ENCODE measurements at regions not wholly inside any gene's neighbourhood (a gene's known extent, or its start where the extent isn't known, plus 50 kb on each side); places are given as distances from the start of the nearest gene placed in this dataset.
"Not testable (repeated sequence)": the region's sequence is repeated elsewhere in the genome, so short reads cannot be mapped to it uniquely, and the experiment has no call there.

GRCh38 chr9:30280229-30280900 lies 2104.1 kb upstream of the ACO1 start:
- DNase-seq: no peak

GRCh38 chr9:30289435-30289834 lies 2095.0 kb upstream of the ACO1 start:
- DNase-seq: no peak

GRCh38 chr9:30292026-30292425 lies 2092.4 kb upstream of the ACO1 start:
- DNase-seq: not testable (repeated sequence)

- no peak for DNase-seq
Observed at GRCh38 chr9:30293231-30293630, 2091.2 kb upstream of the ACO1 start.

- DNase-seq: no peak
Observed at GRCh38 chr9:30299126-30299780, 2085.2 kb upstream of the ACO1 start.

- no peak for DNase-seq
Observed at GRCh38 chr9:30301271-30301963, 2083.0 kb upstream of the ACO1 start.

- DNase-seq: no peak
Observed at GRCh38 chr9:30310711-30311110, 2073.7 kb upstream of the ACO1 start.

GRCh38 chr9:30329431-30329830 lies 2055.0 kb upstream of the ACO1 start:
- DNase-seq: no peak

GRCh38 chr9:30348904-30349303 lies 2035.5 kb upstream of the ACO1 start:
- no peak for DNase-seq

- DNase-seq: no peak
Observed at GRCh38 chr9:30349526-30350513, 2034.6 kb upstream of the ACO1 start.

- DNase-seq: no peak
Observed at GRCh38 chr9:30356221-30356620, 2028.2 kb upstream of the ACO1 start.

- DNase-seq: no peak
Observed at GRCh38 chr9:30362373-30362772, 2022.1 kb upstream of the ACO1 start.

- not testable (repeated sequence) for DNase-seq
Observed at GRCh38 chr9:30366140-30366539, 2018.3 kb upstream of the ACO1 start.

GRCh38 chr9:30382271-30382670 lies 2002.2 kb upstream of the ACO1 start:
- DNase-seq: no peak

GRCh38 chr9:30410273-30410672 lies 1974.2 kb upstream of the ACO1 start:
- no peak for DNase-seq

- DNase-seq: no peak
Observed at GRCh38 chr9:30411571-30411970, 1972.9 kb upstream of the ACO1 start.

- no peak for DNase-seq
Observed at GRCh38 chr9:30459156-30459555, 1925.3 kb upstream of the ACO1 start.

- no peak for DNase-seq
Observed at GRCh38 chr9:30476826-30477225, 1907.6 kb upstream of the ACO1 start.

GRCh38 chr9:30478684-30479083 lies 1905.8 kb upstream of the ACO1 start:
- DNase-seq: no peak

GRCh38 chr9:30482499-30482898 lies 1901.9 kb upstream of the ACO1 start:
- DNase-seq: no peak

GRCh38 chr9:30484690-30485089 lies 1899.8 kb upstream of the ACO1 start:
- DNase-seq: no peak

GRCh38 chr9:30504502-30504905 lies 1879.9 kb upstream of the ACO1 start:
- DNase-seq: no peak

- DNase-seq: no peak
Observed at GRCh38 chr9:30505311-30505710, 1879.1 kb upstream of the ACO1 start.
